Stomach (tissue), 4 donors: ENCODE measurements at regions not wholly inside any gene's neighbourhood (a gene's known extent, or its start where the extent isn't known, plus 50 kb on each side); places are given as distances from the start of the nearest gene placed in this dataset.

Experiments
- CTCF ChIP-seq, 7 experiments: fragments of 450-650 bp in 4 of 7; fragments of 200-600 bp in 3 of 7; sonication (generic) in 3 of 7; IDR thresholded peaks; one replicate each; pipeline ENCODE4 v1.5.1; 2016 to 2019; ENCODE audit warnings: antibody characterized with exemption in 7 of 7, control low read depth in 2 of 7, mild to moderate bottlenecking in 1 of 7
- EP300 ChIP-seq: sonication (generic); formaldehyde crosslinking; IDR thresholded peaks from one replicate; pipeline ENCODE4 v1.6.1; 2017; ENCODE audit warnings: antibody characterized with exemption
- POLR2A ChIP-seq, 4 donors: fragments of 450-650 bp; IDR thresholded peaks; one replicate each; pipeline ENCODE4 v1.6.1; 2016; ENCODE audit warnings: antibody characterized with exemption in 4 of 4, control low read depth in 2 of 4, mild to moderate bottlenecking in 1 of 4, moderate library complexity in 1 of 4
- POLR2AphosphoS5 ChIP-seq, 3 donors: sonication (generic); formaldehyde crosslinking; IDR thresholded peaks; one replicate each; pipeline ENCODE4 v1.6.1; 2016; ENCODE audit warnings: antibody characterized with exemption in 3 of 3

- TF ChIP-seq POLR2A (IDR thresholded peaks at IDR 0.05), result no peak
- TF ChIP-seq CTCF (IDR thresholded peaks at IDR 0.05), result no peak
- TF ChIP-seq EP300, result no peak
- no peak for TF ChIP-seq POLR2AphosphoS5 (IDR thresholded peaks at IDR 0.05)
Measured at GRCh38 chr1:81733480-81733879, 67.3 kb upstream of the ADGRL2 start.
